WTC11 (cell line): ENCODE measurements at regions not wholly inside any gene's neighbourhood (a gene's known extent, or its start where the extent isn't known, plus 50 kb on each side); places are given as distances from the start of the nearest gene placed in this dataset.

ENCODE experiments used
- ATAC-seq: fragments of 200-7000 bp; cut with Tn5 transposase; 2 replicates; pipeline ENCODE4 v1.10.0; 2021; ENCODE audit warnings: mild to moderate bottlenecking, moderate library complexity
- CTCF ChIA-PET: fragments of 300-600 bp; sonication (Branson Sonifier 250); formaldehyde crosslinking; loops from one replicate; lab custom pipeline; 2021; ENCODE audit warnings: antibody characterized with exemption; lab: Charles Lee
- POLR2A ChIA-PET: fragments of 350-600 bp; sonication (Branson Sonifier 250); formaldehyde crosslinking; loops from one replicate; lab custom pipeline; 2021; ENCODE audit warnings: antibody characterized with exemption; lab: Charles Lee
- DNase-seq: peaks from one replicate; pipeline ENCODE4 v3.0.0; 2021; ENCODE audit warnings: low spot score
- H3K27ac Mint-ChIP-seq: 2 replicates; pipeline ENCODE4 v1.8.0; 2021; ENCODE audit warnings: mixed read lengths
- H3K27me3 Mint-ChIP-seq: 2 replicates; pipeline ENCODE4 v1.8.0; 2021; ENCODE audit warnings: low read depth, mild to moderate bottlenecking, moderate library complexity, mixed read lengths
- H3K36me3 Mint-ChIP-seq: 2 replicates; pipeline ENCODE4 v1.8.0; 2021; ENCODE audit warnings: mixed read lengths
- H3K4me1 Mint-ChIP-seq: 2 replicates; pipeline ENCODE4 v1.8.0; 2022; ENCODE audit warnings: mixed read lengths
- H3K4me3 Mint-ChIP-seq: 2 replicates; pipeline ENCODE4 v1.8.0; 2021; ENCODE audit warnings: mild to moderate bottlenecking, moderate library complexity, mixed read lengths
- H3K9me3 Mint-ChIP-seq: 2 replicates; pipeline ENCODE4 v1.8.0; 2021; ENCODE audit warnings: mixed read lengths
- AFF4 ChIP-seq: sonication (generic); formaldehyde crosslinking; IDR thresholded peaks from 2 replicates; pipeline ENCODE4 v1.8.1; 2023; ENCODE audit warnings: mild to moderate bottlenecking, missing genetic modification reagents, borderline replicate concordance
- AR ChIP-seq: fragments of 250-450 bp; sonication (Bioruptor Pico); IDR thresholded peaks from 2 replicates; pipeline ENCODE4 v1.9.0; 2021; ENCODE audit warnings: mild to moderate bottlenecking
- ATF1 ChIP-seq: sonication (generic); formaldehyde crosslinking; IDR thresholded peaks from 2 replicates; pipeline ENCODE4 v1.8.1; 2023; ENCODE audit warnings: mild to moderate bottlenecking, moderate library complexity, missing genetic modification reagents
- ATF2 ChIP-seq: sonication (generic); formaldehyde crosslinking; IDR thresholded peaks from 2 replicates; pipeline ENCODE4 v1.8.1; 2022; ENCODE audit warnings: low read depth, missing genetic modification reagents, borderline replicate concordance
- E2F4 ChIP-seq: sonication (generic); formaldehyde crosslinking; IDR thresholded peaks from 2 replicates; pipeline ENCODE4 v1.8.1; 2022; ENCODE audit warnings: low read depth, mild to moderate bottlenecking, moderate library complexity, missing genetic modification reagents, borderline replicate concordance
- E2F5 ChIP-seq: sonication (generic); formaldehyde crosslinking; IDR thresholded peaks from 2 replicates; pipeline ENCODE4 v1.8.1; 2022; ENCODE audit warnings: mild to moderate bottlenecking, moderate library complexity, missing genetic modification reagents
- ERG ChIP-seq: fragments of 250-450 bp; sonication (Bioruptor Pico); IDR thresholded peaks from 2 replicates; pipeline ENCODE4 v1.8.0; 2021; ENCODE audit warnings: mild to moderate bottlenecking
- PRDM15 ChIP-seq: sonication (generic); formaldehyde crosslinking; IDR thresholded peaks from 2 replicates; pipeline ENCODE4 v1.8.0; 2022; ENCODE audit warnings: missing genetic modification reagents
- RORB ChIP-seq: fragments of 250-450 bp; sonication (Bioruptor Pico); IDR thresholded peaks from 2 replicates; pipeline ENCODE4 v1.9.0; 2021; ENCODE audit warnings: mild to moderate bottlenecking
- TCF7 ChIP-seq: sonication (generic); formaldehyde crosslinking; IDR thresholded peaks from 2 replicates; pipeline ENCODE4 v1.8.0; 2022; ENCODE audit warnings: mild to moderate bottlenecking, low read depth, missing genetic modification reagents, moderate library complexity
- ZMAT4 ChIP-seq: fragments of 250-450 bp; sonication (Bioruptor Pico); IDR thresholded peaks from 2 replicates; pipeline ENCODE4 v1.9.0; 2021; ENCODE audit warnings: mild to moderate bottlenecking

GRCh38 chr4:158079661-158080060 lies 93.2 kb downstream of the GASK1B start (continued):
- TF ChIP-seq PRDM15: no peak
- no peak for TF ChIP-seq TCF7 (CRISPR knock-in tag)
- no peak for TF ChIP-seq E2F5 (CRISPR knock-in tag)
- TF ChIP-seq RORB (CRISPR knock-in tag): no peak

- ATAC-seq: no peak
- H3K27me3 Mint-ChIP-seq: no peaks in the 10 kb centered on the region
- no peaks in the 10 kb centered on the region for H3K9me3 Mint-ChIP-seq
- ChIA-PET CTCF (no interaction called here), POLR2A (no interaction called here)
- TF ChIP-seq AR (CRISPR knock-in tag) (no peak), ATF1 (CRISPR knock-in tag) (no peak), AFF4 (CRISPR knock-in tag) (no peak), ATF2 (CRISPR knock-in tag) (no peak)
- TF ChIP-seq, all 79 proteins: peak for 0
- Mint-ChIP-seq H3K4me3 (no peak overlapping the region), H3K4me1 (peaks cover 5% of the 10 kb centered on the region), H3K27ac (no peak overlapping the region), H3K36me3 (no peaks in the 10 kb centered on the region)
- DNase-seq: no peak
Observed at GRCh38 chr4:158077835-158078234, 95.0 kb downstream of the GASK1B start.

- DNase-seq: no peak
- no peak for TF ChIP-seq ZMAT4 (CRISPR knock-in tag)
- TF ChIP-seq ERG (CRISPR knock-in tag): no peak
- no peak for TF ChIP-seq E2F4 (CRISPR knock-in tag)
- Mint-ChIP-seq H3K36me3 (no peaks in the 10 kb centered on the region), H3K27me3 (no peaks in the 10 kb centered on the region), H3K4me1 (no peaks in the 10 kb centered on the region), H3K4me3 (no peak overlapping the region), H3K9me3 (no peaks in the 10 kb centered on the region), H3K27ac (no peak overlapping the region)
- CTCF ChIA-PET: no interaction called here
- ATAC-seq: no peak
- POLR2A ChIA-PET: no interaction called here
Observed at GRCh38 chr4:158074851-158075250, 98.0 kb downstream of the GASK1B start.
